Mesenchymal stem cell (in vitro differentiated cells and primary cell): ENCODE measurements at regions not wholly inside any gene's neighbourhood (a gene's known extent, or its start where the extent isn't known, plus 50 kb on each side); places are given as distances from the start of the nearest gene placed in this dataset.

Experiments
- DNase-seq: peaks from one replicate; pipeline ENCODE4 v3.0.0-alpha.2; 2013
- H2AFZ ChIP-seq: one replicate; pipeline ENCODE4 v1.6.1; 2013; ENCODE audit warnings: low read depth, mild to moderate bottlenecking, control low read depth, inconsistent platforms, low read length, moderate library complexity
- H2AK5ac ChIP-seq: 2 replicates; pipeline ENCODE4 v1.6.1; 2013; ENCODE audit warnings: low read length, moderate library complexity, mild to moderate bottlenecking, inconsistent platforms; ENCODE audit not compliant: severe bottlenecking
- H2BK120ac ChIP-seq: one replicate; pipeline ENCODE4 v1.6.1; 2013; ENCODE audit warnings: low read depth, mild to moderate bottlenecking, inconsistent platforms, low read length, moderate library complexity
- H2BK12ac ChIP-seq, 2 experiments: one replicate each; pipeline ENCODE4 v1.6.1; 2013; ENCODE audit warnings: inconsistent platforms in 2 of 2, low read length in 2 of 2, mild to moderate bottlenecking in 2 of 2, moderate library complexity in 2 of 2, control low read depth in 1 of 2
- H2BK15ac ChIP-seq: one replicate; pipeline ENCODE4 v1.6.1; 2013; ENCODE audit warnings: mild to moderate bottlenecking, low read depth, inconsistent platforms; ENCODE audit not compliant: poor library complexity, severe bottlenecking
- H2BK5ac ChIP-seq: 2 replicates; pipeline ENCODE4 v1.6.1; 2013; ENCODE audit warnings: low read depth, mild to moderate bottlenecking, low read length, control low read depth, inconsistent platforms; ENCODE audit not compliant: poor library complexity, severe bottlenecking
- H3K14ac ChIP-seq, 2 experiments: one replicate each; pipeline ENCODE4 v1.6.1; 2013; ENCODE audit warnings: inconsistent platforms in 2 of 2, low read length in 2 of 2, control low read depth in 1 of 2, mild to moderate bottlenecking in 1 of 2, moderate library complexity in 1 of 2
- H3K18ac ChIP-seq, 2 experiments: one replicate each; pipeline ENCODE4 v1.6.1; 2013; ENCODE audit warnings: inconsistent platforms in 2 of 2, low read length in 2 of 2, control low read depth in 1 of 2, low read depth in 1 of 2, mild to moderate bottlenecking in 1 of 2
- H3K23ac ChIP-seq, 2 experiments: one replicate each; pipeline ENCODE4 v1.6.1; 2013; ENCODE audit warnings: inconsistent platforms in 2 of 2, low read length in 2 of 2, mild to moderate bottlenecking in 2 of 2, moderate library complexity in 2 of 2, control low read depth in 1 of 2
- H3K27ac ChIP-seq: 2 replicates; pipeline ENCODE4 v1.5.1; 2013; ENCODE audit warnings: mild to moderate bottlenecking, moderate library complexity, low read length, control low read depth, inconsistent platforms; ENCODE audit not compliant: poor library complexity, severe bottlenecking
- H3K27me3 ChIP-seq, 2 experiments: 2 replicates each; pipeline versions ENCODE4 v1.6.1 to v1.7.0; 2013; ENCODE audit warnings: low read length in 2 of 2, mild to moderate bottlenecking in 2 of 2, moderate library complexity in 2 of 2, control low read depth in 1 of 2, inconsistent platforms in 1 of 2; ENCODE audit not compliant: control insufficient read depth in 1 of 2, insufficient read depth in 1 of 2
- H3K36me3 ChIP-seq, 2 experiments: 2 replicates each; pipeline versions ENCODE4 v1.6.1 to v1.7.0; 2013; ENCODE audit warnings: low read length in 2 of 2, control low read depth in 1 of 2, inconsistent platforms in 1 of 2, low read depth in 1 of 2, mild to moderate bottlenecking in 1 of 2; ENCODE audit not compliant: insufficient read depth in 2 of 2, control insufficient read depth in 1 of 2
- H3K4ac ChIP-seq, 2 experiments: one replicate each; pipeline ENCODE4 v1.6.1; 2013; ENCODE audit warnings: inconsistent platforms in 2 of 2, low read length in 2 of 2, mild to moderate bottlenecking in 2 of 2, moderate library complexity in 2 of 2, control low read depth in 1 of 2, low read depth in 1 of 2
- H3K4me1 ChIP-seq: 2 replicates; pipeline ENCODE4 v1.6.1; 2013; ENCODE audit warnings: low read depth, low read length, control low read depth; ENCODE audit not compliant: control insufficient read depth, insufficient read depth
- H3K4me2 ChIP-seq: 2 replicates; pipeline ENCODE4 v1.6.1; 2013; ENCODE audit warnings: low read length, mild to moderate bottlenecking, inconsistent platforms; ENCODE audit not compliant: poor library complexity, severe bottlenecking
- H3K4me3 ChIP-seq, 2 experiments: 2 replicates each; pipeline versions ENCODE4 v1.5.1 to v1.7.0; 2013; ENCODE audit warnings: low read length in 2 of 2, mild to moderate bottlenecking in 2 of 2, control low read depth in 1 of 2, low read depth in 1 of 2; ENCODE audit not compliant: insufficient read depth in 1 of 2
- H3K79me1 ChIP-seq: replicated peaks from 2 replicates; pipeline ENCODE4 v1.6.1; 2013; ENCODE audit warnings: mild to moderate bottlenecking, control low read depth, low read length, inconsistent platforms; ENCODE audit not compliant: poor library complexity, severe bottlenecking
- H3K9ac ChIP-seq: 2 replicates; pipeline ENCODE4 v1.7.0; 2013; ENCODE audit warnings: mild to moderate bottlenecking, low read length, moderate library complexity
- H3K9me3 ChIP-seq: 2 replicates; pipeline ENCODE4 v1.7.0; 2013; ENCODE audit warnings: mild to moderate bottlenecking, low read length; ENCODE audit not compliant: control insufficient read depth
- H4K8ac ChIP-seq: one replicate; pipeline ENCODE4 v1.6.1; 2013; ENCODE audit warnings: inconsistent platforms, mild to moderate bottlenecking, low read length, moderate library complexity
- H4K91ac ChIP-seq: one replicate; pipeline ENCODE4 v1.6.1; 2013; ENCODE audit warnings: mild to moderate bottlenecking, low read length, inconsistent platforms
- WGBS: methylation state at CpG from one replicate; pipeline ENCODE4 v1.1.7; 2013; ENCODE audit warnings: mixed read lengths; 5-methylcytosine and 5-hydroxymethylcytosine counted together

DNA sequence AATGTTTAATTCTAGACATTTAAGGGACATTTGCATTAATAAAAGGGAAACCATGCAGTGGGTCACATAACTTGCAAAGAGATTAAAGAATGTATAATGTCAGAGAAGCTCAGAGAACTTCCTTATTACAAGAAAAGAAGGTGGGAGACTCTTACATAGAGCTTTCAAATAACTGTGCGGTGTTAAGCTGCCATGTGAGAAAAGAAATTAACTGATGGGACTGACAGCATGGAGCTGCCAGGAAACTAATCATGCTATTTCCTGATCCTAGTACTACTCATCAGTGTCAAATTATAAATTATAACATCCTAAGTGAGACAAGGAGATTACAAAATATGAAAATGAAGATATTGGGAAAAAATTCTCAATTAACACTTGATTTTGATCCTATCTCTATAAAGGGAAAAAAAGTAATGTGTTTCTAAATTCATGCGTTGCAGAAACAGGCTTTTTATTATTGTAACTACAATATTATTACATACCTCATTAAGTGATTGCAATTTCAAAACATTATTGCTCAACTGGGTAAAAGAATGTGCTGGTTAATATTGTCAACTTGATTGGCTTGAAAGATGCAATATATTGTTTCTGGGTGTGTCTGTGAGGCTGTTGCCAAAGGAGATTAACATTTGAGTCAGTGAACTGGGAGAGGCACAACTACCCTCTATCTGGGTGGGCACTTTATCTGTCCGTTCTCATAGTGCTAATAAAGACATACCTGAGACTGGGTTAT, 609.5 kb upstream of the NUDT12 start:
- Histone ChIP-seq H2BK15ac (no peak overlapping the region), H3K4me1 (no peaks in the 10 kb centered on the region), H2BK12ac (no peak overlapping the region), H2BK5ac (no peak overlapping the region), H3K36me3 (no peaks in the 10 kb centered on the region), H3K4me3 (no peak overlapping the region), H4K91ac (no peak overlapping the region), H3K4me2 (no peak overlapping the region), H3K14ac (no peak overlapping the region), H3K9me3 (no peaks in the 10 kb centered on the region), H3K23ac (no peak overlapping the region), H3K4ac (no peak overlapping the region), H2AFZ (no peak overlapping the region), H2BK120ac (no peak overlapping the region), H3K27ac (no peak overlapping the region), H3K18ac (no peak overlapping the region), H2AK5ac (no peak overlapping the region), H3K9ac (no peak overlapping the region), H3K27me3 (no peaks in the 10 kb centered on the region), H4K8ac (no peak overlapping the region), H3K79me1 (no peaks in the 10 kb centered on the region)
- 95% methylated on average over 1 of the region's 3 CpGs for WGBS
- DNase-seq, result no peak

DNA sequence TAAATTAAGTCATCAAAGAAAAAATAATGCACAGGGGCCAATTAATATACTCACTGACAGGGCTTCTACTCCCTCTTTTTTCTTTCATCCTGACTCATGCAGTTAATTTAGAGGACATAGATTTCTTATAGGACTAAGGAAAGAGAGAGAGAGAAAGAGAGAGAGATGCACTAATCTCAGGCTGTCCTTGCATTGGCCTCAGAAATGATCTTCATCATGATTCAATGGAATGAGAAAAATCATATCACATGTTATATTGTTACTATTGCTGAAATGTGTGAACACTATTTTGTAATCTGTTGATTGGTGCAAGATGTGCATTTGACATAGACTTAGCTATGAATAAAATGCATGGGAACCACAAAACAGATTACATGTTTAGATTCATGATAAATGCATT, 608.3 kb upstream of the NUDT12 start:
- Histone ChIP-seq H3K4me1 (no peaks in the 10 kb centered on the region), H4K8ac (no peak overlapping the region), H3K4me2 (no peak overlapping the region), H3K4me3 (no peak overlapping the region), H3K79me1 (no peaks in the 10 kb centered on the region), H2BK120ac (no peak overlapping the region), H2BK15ac (no peak overlapping the region), H2BK5ac (no peak overlapping the region), H3K9ac (no peak overlapping the region), H4K91ac (no peak overlapping the region), H3K14ac (no peak overlapping the region), H2AFZ (no peak overlapping the region), H3K23ac (no peak overlapping the region), H3K18ac (no peak overlapping the region), H3K9me3 (no peaks in the 10 kb centered on the region), H3K4ac (no peak overlapping the region), H3K36me3 (no peaks in the 10 kb centered on the region), H2AK5ac (no peak overlapping the region), H3K27me3 (no peaks in the 10 kb centered on the region), H3K27ac (no peak overlapping the region), H2BK12ac (no peak overlapping the region)
- peak; percentile 5 for DNase-seq

- no peaks in the 10 kb centered on the region for H3K4me1 ChIP-seq
- no peak overlapping the region for H3K9ac ChIP-seq
- H4K91ac ChIP-seq, result no peak overlapping the region
- no peak overlapping the region for H2AFZ ChIP-seq
- H3K14ac ChIP-seq, result no peak overlapping the region
- H2BK5ac ChIP-seq, result no peak overlapping the region
- H3K9me3 ChIP-seq, result peaks cover 1% of the 10 kb centered on the region
- H3K4me2 ChIP-seq, result no peak overlapping the region
- no peak overlapping the region for H2AK5ac ChIP-seq
- H3K36me3 ChIP-seq, result no peaks in the 10 kb centered on the region
- H3K18ac ChIP-seq, result no peak overlapping the region
- H2BK15ac ChIP-seq, result no peak overlapping the region
- H3K4me3 ChIP-seq, result no peak overlapping the region
- no peak overlapping the region for H4K8ac ChIP-seq
- H3K4ac ChIP-seq, result no peak overlapping the region
- H2BK120ac ChIP-seq, result no peak overlapping the region
- H2BK12ac ChIP-seq, result no peak overlapping the region
- H3K27me3 ChIP-seq, result no peaks in the 10 kb centered on the region
- no CpG with 5 or more reads among the region's 2 CpGs for WGBS
- H3K79me1 ChIP-seq, result no peaks in the 10 kb centered on the region
- DNase-seq, result peak; percentile 16
- no peak overlapping the region for H3K23ac ChIP-seq
- H3K27ac ChIP-seq, result no peak overlapping the region
Measured at GRCh38 chr5:104146652-104147051, 584.1 kb upstream of the NUDT12 start.

DNA sequence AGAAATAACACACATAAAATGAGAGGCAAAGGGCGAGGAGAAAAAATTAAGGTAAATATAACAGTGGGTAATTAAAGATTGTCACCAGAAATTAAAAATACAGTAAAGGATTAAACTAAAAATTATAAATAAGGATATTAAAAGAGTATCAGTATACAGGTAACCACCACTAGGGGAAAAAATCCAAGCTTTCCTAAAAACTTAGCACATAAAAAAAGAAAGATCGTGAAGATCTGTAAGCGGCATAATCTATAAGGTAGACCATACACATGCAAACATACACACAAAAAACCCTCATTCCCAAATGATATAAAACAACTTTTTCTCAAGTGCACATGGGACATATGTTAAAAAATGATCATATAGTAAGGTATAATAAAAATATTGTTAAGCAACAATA, 577.3 kb upstream of the NUDT12 start:
- H2BK15ac ChIP-seq, result no peak overlapping the region
- H4K8ac ChIP-seq, result no peak overlapping the region
- WGBS, result no CpG with 5 or more reads among the region's 3 CpGs
- H3K79me1 ChIP-seq, result no peaks in the 10 kb centered on the region
- H2AFZ ChIP-seq, result no peak overlapping the region
- no peak overlapping the region for H3K4ac ChIP-seq
- no peaks in the 10 kb centered on the region for H3K36me3 ChIP-seq
- no peak overlapping the region for H2BK12ac ChIP-seq
- no peak overlapping the region for H3K27ac ChIP-seq
- no peak overlapping the region for H3K23ac ChIP-seq
- no peak overlapping the region for H2BK120ac ChIP-seq
- H3K14ac ChIP-seq, result no peak overlapping the region
- no peaks in the 10 kb centered on the region for H3K4me1 ChIP-seq
- peaks cover 7% of the 10 kb centered on the region for H3K9me3 ChIP-seq
- no peak overlapping the region for H3K4me2 ChIP-seq
- no peak overlapping the region for H3K18ac ChIP-seq
- no peak overlapping the region for H4K91ac ChIP-seq
- no peak for DNase-seq
- no peak overlapping the region for H3K9ac ChIP-seq
- no peak overlapping the region for H2AK5ac ChIP-seq
- H3K27me3 ChIP-seq, result no peaks in the 10 kb centered on the region
- H3K4me3 ChIP-seq, result no peak overlapping the region
- H2BK5ac ChIP-seq, result no peak overlapping the region
